ENCODE measurements at regions not wholly inside any gene's neighbourhood (a gene's known extent, or its start where the extent isn't known, plus 50 kb on each side); places are given as distances from the start of the nearest gene placed in this dataset.

- Histone ChIP-seq H3K36me3 (no peaks in the 10 kb centered on the region), H3K4me3 (no peak overlapping the region), H3K27ac (no peak overlapping the region), H3K4me1 (no peaks in the 10 kb centered on the region), H3K27me3 (no peaks in the 10 kb centered on the region), H3K9me3 (no peaks in the 10 kb centered on the region)
- DNase-seq = no peak
- TF ChIP-seq POLR2A (IDR thresholded peaks at IDR 0.05) = no peak
- TF ChIP-seq CTCF (IDR thresholded peaks at IDR 0.05) = no peak
Measured at GRCh38 chr12:90428465-90428864, 526.5 kb downstream of the CCER1 start.

GRCh38 chr12:90423965-90424364 lies 531.0 kb downstream of the CCER1 start:
- H3K4me1 ChIP-seq = no peaks in the 10 kb centered on the region
- no peak overlapping the region for H3K4me3 ChIP-seq
- no peak for DNase-seq

GRCh38 chr12:90410962-90411361 lies 544.0 kb downstream of the CCER1 start:
- Histone ChIP-seq H3K4me3 (no peak overlapping the region), H3K36me3 (no peaks in the 10 kb centered on the region), H3K27ac (no peak overlapping the region), H3K9me3 (no peaks in the 10 kb centered on the region), H3K27me3 (no peaks in the 10 kb centered on the region), H3K4me1 (no peaks in the 10 kb centered on the region)
- DNase-seq = no peak
- no peak for TF ChIP-seq CTCF (IDR thresholded peaks at IDR 0.05)

More at GRCh38 chr12:90423965-90424364, 531.0 kb downstream of the CCER1 start:
- Histone ChIP-seq H3K9me3 (no peaks in the 10 kb centered on the region), H3K27ac (no peak overlapping the region), H3K36me3 (no peaks in the 10 kb centered on the region), H3K27me3 (no peaks in the 10 kb centered on the region)
- TF ChIP-seq POLR2A (IDR thresholded peaks at IDR 0.05) = no peak
- TF ChIP-seq CTCF (IDR thresholded peaks at IDR 0.05) = no peak

- DNase-seq = no peak
- TF ChIP-seq CTCF (IDR thresholded peaks at IDR 0.05) (no peak), POLR2A (IDR thresholded peaks at IDR 0.05) (no peak)
- Histone ChIP-seq H3K27ac (no peak overlapping the region), H3K4me1 (no peaks in the 10 kb centered on the region), H3K4me3 (no peak overlapping the region), H3K36me3 (no peaks in the 10 kb centered on the region), H3K27me3 (no peaks in the 10 kb centered on the region), H3K9me3 (no peaks in the 10 kb centered on the region)
Measured at GRCh38 chr12:90407841-90408240, 547.1 kb downstream of the CCER1 start.

- H3K27ac ChIP-seq = no peak overlapping the region
- no peaks in the 10 kb centered on the region for H3K9me3 ChIP-seq
- no peak overlapping the region for H3K4me3 ChIP-seq
- no peak for TF ChIP-seq CTCF (IDR thresholded peaks at IDR 0.05)
- no peak for TF ChIP-seq POLR2A (IDR thresholded peaks at IDR 0.05)
- no peaks in the 10 kb centered on the region for H3K4me1 ChIP-seq
- DNase-seq = no peak
- no peaks in the 10 kb centered on the region for H3K27me3 ChIP-seq
- H3K36me3 ChIP-seq = no peaks in the 10 kb centered on the region
Measured at GRCh38 chr12:90404071-90404470, 550.9 kb downstream of the CCER1 start.

- no peak for DNase-seq
- Histone ChIP-seq H3K4me3 (no peak overlapping the region), H3K27ac (no peak overlapping the region), H3K9me3 (no peaks in the 10 kb centered on the region), H3K4me1 (no peaks in the 10 kb centered on the region), H3K27me3 (no peaks in the 10 kb centered on the region), H3K36me3 (no peaks in the 10 kb centered on the region)
- TF ChIP-seq CTCF (IDR thresholded peaks at IDR 0.05) (no peak), POLR2A (IDR thresholded peaks at IDR 0.05) (no peak)
Measured at GRCh38 chr12:90401185-90401584, 553.8 kb downstream of the CCER1 start.
